ENCODE measurements at regions not wholly inside any gene's neighbourhood (a gene's known extent, or its start where the extent isn't known, plus 50 kb on each side); places are given as distances from the start of the nearest gene placed in this dataset.

- Histone ChIP-seq H3K36me3 (ENCODE audit: low read length) (no peaks in the 10 kb centered on the region), H2AFZ (ENCODE audit: low read depth, low read length, severe bottlenecking) (no peak overlapping the region), H3K9me2 (replicated peaks; ENCODE audit: insufficient read depth, low read length) (no peaks in the 10 kb centered on the region), H3K4me3 (ENCODE audit: insufficient read depth, low read length, poor library complexity, severe bottlenecking) (no peak overlapping the region), H3K9ac (ENCODE audit: low read length) (no peak overlapping the region), H3K27ac (ENCODE audit: low read depth, low read length) (no peak overlapping the region), H3K4me2 (ENCODE audit: low read depth, low read length, poor library complexity, severe bottlenecking) (no peak overlapping the region), H3K79me2 (ENCODE audit: insufficient read depth, low read length) (no peaks in the 10 kb centered on the region), H3F3A (ENCODE audit: insufficient read depth) (no peaks in the 10 kb centered on the region), H3K9me3 (ENCODE audit: insufficient read depth, low read length) (no peaks in the 10 kb centered on the region), H3K27me3 (ENCODE audit: low read length) (no peaks in the 10 kb centered on the region), H4K20me1 (ENCODE audit: low read depth, low read length) (no peaks in the 10 kb centered on the region)
- no peak for TF ChIP-seq CTCF (IDR thresholded peaks at IDR 0.05; ENCODE audit: insufficient read depth, low read length, poor library complexity, severe bottlenecking)
These were observed 911.6 kb downstream of the TDRD15 start for GRCh38 chr2:22035361-22035830.

GRCh38 chr2:22037274-22037673, 913.5 kb downstream of the TDRD15 start:
- no peak for TF ChIP-seq CTCF (IDR thresholded peaks at IDR 0.05; ENCODE audit: insufficient read depth, low read length, poor library complexity, severe bottlenecking)
- TF ChIP-seq EZH2phosphoT487 (conservative IDR thresholded peaks at IDR 0.05; ENCODE audit: low read length): no peak
- Histone ChIP-seq H3K27me3 (ENCODE audit: low read length) (no peaks in the 10 kb centered on the region), H3K9ac (ENCODE audit: low read length) (no peak overlapping the region), H3K9me3 (ENCODE audit: insufficient read depth, low read length) (no peaks in the 10 kb centered on the region), H2AFZ (ENCODE audit: low read depth, low read length, severe bottlenecking) (no peak overlapping the region), H3K4me3 (ENCODE audit: insufficient read depth, low read length, poor library complexity, severe bottlenecking) (no peak overlapping the region), H3F3A (ENCODE audit: insufficient read depth) (no peaks in the 10 kb centered on the region), H3K4me2 (ENCODE audit: low read depth, low read length, poor library complexity, severe bottlenecking) (no peak overlapping the region), H3K79me2 (ENCODE audit: insufficient read depth, low read length) (no peaks in the 10 kb centered on the region), H3K36me3 (ENCODE audit: low read length) (no peaks in the 10 kb centered on the region), H4K20me1 (ENCODE audit: low read depth, low read length) (no peaks in the 10 kb centered on the region), H3K27ac (ENCODE audit: low read depth, low read length) (no peak overlapping the region), H3K9me2 (replicated peaks; ENCODE audit: insufficient read depth, low read length) (no peaks in the 10 kb centered on the region)

GRCh38 chr2:22043784-22044183, 920.0 kb downstream of the TDRD15 start:
- H3K4me2 ChIP-seq (ENCODE audit: low read depth, low read length, poor library complexity, severe bottlenecking): no peak overlapping the region
- H3F3A ChIP-seq (ENCODE audit: insufficient read depth): no peaks in the 10 kb centered on the region
- no peaks in the 10 kb centered on the region for H3K9me3 ChIP-seq (ENCODE audit: insufficient read depth, low read length)
- H3K9ac ChIP-seq (ENCODE audit: low read length): no peak overlapping the region
- H3K79me2 ChIP-seq (ENCODE audit: insufficient read depth, low read length): no peaks in the 10 kb centered on the region
- no peaks in the 10 kb centered on the region for H3K9me2 ChIP-seq (replicated peaks; ENCODE audit: insufficient read depth, low read length)
- no peaks in the 10 kb centered on the region for H3K27me3 ChIP-seq (ENCODE audit: low read length)
- no peaks in the 10 kb centered on the region for H4K20me1 ChIP-seq (ENCODE audit: low read depth, low read length)
- H2AFZ ChIP-seq (ENCODE audit: low read depth, low read length, severe bottlenecking): no peak overlapping the region
- no peak overlapping the region for H3K4me3 ChIP-seq (ENCODE audit: insufficient read depth, low read length, poor library complexity, severe bottlenecking)
- H3K27ac ChIP-seq (ENCODE audit: low read depth, low read length): no peak overlapping the region
- no peaks in the 10 kb centered on the region for H3K36me3 ChIP-seq (ENCODE audit: low read length)
- TF ChIP-seq EZH2phosphoT487 (conservative IDR thresholded peaks at IDR 0.05; ENCODE audit: low read length) (no peak), CTCF (IDR thresholded peaks at IDR 0.05; ENCODE audit: insufficient read depth, low read length, poor library complexity, severe bottlenecking) (no peak)
